IPS-NIHi7 (cell line): ENCODE measurements at regions not wholly inside any gene's neighbourhood (a gene's known extent, or its start where the extent isn't known, plus 50 kb on each side); places are given as distances from the start of the nearest gene placed in this dataset.
"Not testable (repeated sequence)": the region's sequence is repeated elsewhere in the genome, so short reads cannot be mapped to it uniquely, and the experiment has no call there.

ENCODE experiments used
- DNase-seq: peaks from one replicate; pipeline ENCODE4 v3.0.0; 2012; ENCODE audit warnings: mixed read lengths; ENCODE audit errors: extremely low spot score

- not testable (repeated sequence) for DNase-seq
Observed at GRCh38 chr2:111471791-111472530, 351.2 kb downstream of the BCL2L11 start.

GRCh38 chr2:111472844-111473403, 352.2 kb downstream of the BCL2L11 start:
- not testable (repeated sequence) for DNase-seq

- DNase-seq: not testable (repeated sequence)
Observed at GRCh38 chr2:111473522-111473921, 352.8 kb downstream of the BCL2L11 start.

- DNase-seq: not testable (repeated sequence)
Observed at GRCh38 chr2:111474198-111474705, 353.5 kb downstream of the BCL2L11 start.

GRCh38 chr2:111478335-111478734, 357.6 kb downstream of the BCL2L11 start:
- not testable (repeated sequence) for DNase-seq

GRCh38 chr2:111478871-111479318, 358.2 kb downstream of the BCL2L11 start:
- peak; percentile 2 for DNase-seq

- DNase-seq: not testable (repeated sequence)
Observed at GRCh38 chr2:111480016-111480625, 359.4 kb downstream of the BCL2L11 start.

GRCh38 chr2:111480633-111481032, 359.9 kb downstream of the BCL2L11 start:
- not testable (repeated sequence) for DNase-seq

GRCh38 chr2:111481219-111481618, 360.5 kb downstream of the BCL2L11 start:
- peak; percentile 2 for DNase-seq

- not testable (repeated sequence) for DNase-seq
Observed at GRCh38 chr2:111482987-111483679, 362.4 kb downstream of the BCL2L11 start.

GRCh38 chr2:111484097-111484496, 363.4 kb downstream of the BCL2L11 start:
- DNase-seq: not testable (repeated sequence)

GRCh38 chr2:111485895-111486294, 365.2 kb downstream of the BCL2L11 start:
- not testable (repeated sequence) for DNase-seq

GRCh38 chr2:111488451-111488850, 367.7 kb downstream of the BCL2L11 start:
- DNase-seq: not testable (repeated sequence)

GRCh38 chr2:111489460-111489859, 368.7 kb downstream of the BCL2L11 start:
- DNase-seq: not testable (repeated sequence)

- not testable (repeated sequence) for DNase-seq
Observed at GRCh38 chr2:111491181-111491580, 370.5 kb downstream of the BCL2L11 start.

- not testable (repeated sequence) for DNase-seq
Observed at GRCh38 chr2:111491614-111492013, 370.9 kb downstream of the BCL2L11 start.

- DNase-seq: not testable (repeated sequence)
Observed at GRCh38 chr2:111492995-111493719, 372.4 kb downstream of the BCL2L11 start.

- not testable (repeated sequence) for DNase-seq
Observed at GRCh38 chr2:111493720-111494078, 373.0 kb downstream of the BCL2L11 start.

- DNase-seq: not testable (repeated sequence)
Observed at GRCh38 chr2:111494288-111494980, 373.7 kb downstream of the BCL2L11 start.

GRCh38 chr2:111494981-111495315, 374.2 kb downstream of the BCL2L11 start:
- DNase-seq: not testable (repeated sequence)

GRCh38 chr2:111495636-111496035, 374.9 kb downstream of the BCL2L11 start:
- not testable (repeated sequence) for DNase-seq
